BE2C (cell line): ENCODE measurements at regions not wholly inside any gene's neighbourhood (a gene's known extent, or its start where the extent isn't known, plus 50 kb on each side); places are given as distances from the start of the nearest gene placed in this dataset.
A peak's percentile ranks its signal among the peaks of the same experiment; 100 is the strongest.

Experiments used
- DNase-seq: peaks from one replicate; pipeline ENCODE4 v3.0.0-alpha.2; 2020
- H3K27me3 ChIP-seq: fragments of 250-450 bp; sonication (Bioruptor Pico); 2 replicates; pipeline ENCODE4 v1.5.1; 2020; ENCODE audit warnings: mild to moderate bottlenecking
- H3K36me3 ChIP-seq: fragments of 250-450 bp; sonication (Bioruptor Pico); 2 replicates; pipeline ENCODE4 v1.5.1; 2020; ENCODE audit warnings: mild to moderate bottlenecking
- H3K4me1 ChIP-seq: fragments of 250-450 bp; sonication (Bioruptor Pico); 2 replicates; pipeline ENCODE4 v1.5.1; 2020
- H3K4me3 ChIP-seq: 2 replicates; pipeline ENCODE4 v1.5.1; 2011; ENCODE audit warnings: low read depth, low read length
- H3K9me3 ChIP-seq: fragments of 250-450 bp; sonication (Bioruptor Pico); 2 replicates; pipeline ENCODE4 v1.5.1; 2020
- TF ChIP-seq, protein P1 (sequence below): IDR thresholded peaks from 2 replicates; pipeline ENCODE4 v1.5.1; 2012; ENCODE audit warnings: mild to moderate bottlenecking, low read depth, low read length

DNA sequence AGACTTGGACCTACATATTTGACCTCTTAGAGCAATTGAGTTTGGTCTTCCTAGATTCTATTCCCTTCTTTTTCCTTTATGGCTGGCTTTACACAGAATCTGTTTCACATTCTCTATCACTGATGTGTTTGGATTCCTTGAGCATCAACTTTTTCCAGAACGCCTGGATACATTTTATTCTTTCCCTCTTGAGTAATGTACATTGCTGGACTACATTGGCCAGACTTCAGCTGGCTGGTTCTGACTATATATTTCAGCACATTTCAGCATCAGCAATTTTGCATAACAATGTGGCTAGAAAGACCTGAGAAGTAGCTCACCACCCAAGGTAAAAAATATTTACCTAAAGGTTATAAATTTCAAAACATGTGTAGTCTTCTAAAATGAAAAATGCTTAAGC, 2198.2 kb upstream of the RAG2 start:
- no peaks in the 10 kb centered on the region for H3K27me3 ChIP-seq
- TF ChIP-seq, protein P1, sequence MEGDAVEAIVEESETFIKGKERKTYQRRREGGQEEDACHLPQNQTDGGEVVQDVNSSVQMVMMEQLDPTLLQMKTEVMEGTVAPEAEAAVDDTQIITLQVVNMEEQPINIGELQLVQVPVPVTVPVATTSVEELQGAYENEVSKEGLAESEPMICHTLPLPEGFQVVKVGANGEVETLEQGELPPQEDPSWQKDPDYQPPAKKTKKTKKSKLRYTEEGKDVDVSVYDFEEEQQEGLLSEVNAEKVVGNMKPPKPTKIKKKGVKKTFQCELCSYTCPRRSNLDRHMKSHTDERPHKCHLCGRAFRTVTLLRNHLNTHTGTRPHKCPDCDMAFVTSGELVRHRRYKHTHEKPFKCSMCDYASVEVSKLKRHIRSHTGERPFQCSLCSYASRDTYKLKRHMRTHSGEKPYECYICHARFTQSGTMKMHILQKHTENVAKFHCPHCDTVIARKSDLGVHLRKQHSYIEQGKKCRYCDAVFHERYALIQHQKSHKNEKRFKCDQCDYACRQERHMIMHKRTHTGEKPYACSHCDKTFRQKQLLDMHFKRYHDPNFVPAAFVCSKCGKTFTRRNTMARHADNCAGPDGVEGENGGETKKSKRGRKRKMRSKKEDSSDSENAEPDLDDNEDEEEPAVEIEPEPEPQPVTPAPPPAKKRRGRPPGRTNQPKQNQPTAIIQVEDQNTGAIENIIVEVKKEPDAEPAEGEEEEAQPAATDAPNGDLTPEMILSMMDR: no peak
- DNase-seq: no peak
- H3K4me1 ChIP-seq: no peaks in the 10 kb centered on the region
- H3K36me3 ChIP-seq: no peaks in the 10 kb centered on the region
- H3K4me3 ChIP-seq: no peak overlapping the region
- no peaks in the 10 kb centered on the region for H3K9me3 ChIP-seq

DNA sequence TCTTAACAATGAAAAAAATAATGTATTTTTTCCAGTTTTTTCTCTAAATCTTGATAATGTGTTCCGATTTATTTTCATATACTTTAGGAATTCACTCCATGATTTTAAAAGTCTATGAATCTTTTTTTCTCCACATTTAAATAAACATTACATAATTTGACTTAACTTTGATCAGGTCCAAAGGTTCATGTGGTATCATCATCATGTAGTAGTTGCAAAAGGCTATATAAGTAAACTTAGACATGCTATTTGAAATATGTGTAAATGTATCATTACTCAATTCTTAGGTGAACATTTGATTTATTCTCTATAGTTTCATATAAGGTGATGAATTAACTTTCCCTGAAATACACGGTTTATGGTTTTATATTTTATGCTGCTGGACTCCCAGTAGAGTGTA, 2197.0 kb upstream of the RAG2 start:
- Histone ChIP-seq H3K36me3 (no peaks in the 10 kb centered on the region), H3K4me3 (no peak overlapping the region), H3K27me3 (no peaks in the 10 kb centered on the region), H3K4me1 (no peaks in the 10 kb centered on the region), H3K9me3 (no peaks in the 10 kb centered on the region)
- no peak for DNase-seq
- TF ChIP-seq, protein P1: no peak

GRCh38 chr11:38791346-38791961, 2193.4 kb upstream of the RAG2 start:
- DNase-seq: peak; percentile 51
- Histone ChIP-seq H3K9me3 (no peaks in the 10 kb centered on the region), H3K4me3 (no peak overlapping the region)

GRCh38 chr11:38788561-38788960, 2190.5 kb upstream of the RAG2 start:
- no peaks in the 10 kb centered on the region for H3K9me3 ChIP-seq
- TF ChIP-seq, protein P1: no peak
- H3K36me3 ChIP-seq: no peaks in the 10 kb centered on the region
- no peaks in the 10 kb centered on the region for H3K4me1 ChIP-seq
- no peaks in the 10 kb centered on the region for H3K27me3 ChIP-seq
- DNase-seq: no peak
- H3K4me3 ChIP-seq: no peak overlapping the region

More at GRCh38 chr11:38791346-38791961, 2193.4 kb upstream of the RAG2 start:
- TF ChIP-seq, protein P1: peak; percentile 64
- Histone ChIP-seq H3K4me1 (no peaks in the 10 kb centered on the region), H3K27me3 (no peaks in the 10 kb centered on the region), H3K36me3 (no peaks in the 10 kb centered on the region)

GRCh38 chr11:38784164-38784563, 2186.1 kb upstream of the RAG2 start:
- DNase-seq: no peak
- Histone ChIP-seq H3K4me3 (no peak overlapping the region), H3K36me3 (no peaks in the 10 kb centered on the region), H3K9me3 (no peaks in the 10 kb centered on the region), H3K4me1 (no peaks in the 10 kb centered on the region), H3K27me3 (no peaks in the 10 kb centered on the region)
- TF ChIP-seq, protein P1: no peak

DNA sequence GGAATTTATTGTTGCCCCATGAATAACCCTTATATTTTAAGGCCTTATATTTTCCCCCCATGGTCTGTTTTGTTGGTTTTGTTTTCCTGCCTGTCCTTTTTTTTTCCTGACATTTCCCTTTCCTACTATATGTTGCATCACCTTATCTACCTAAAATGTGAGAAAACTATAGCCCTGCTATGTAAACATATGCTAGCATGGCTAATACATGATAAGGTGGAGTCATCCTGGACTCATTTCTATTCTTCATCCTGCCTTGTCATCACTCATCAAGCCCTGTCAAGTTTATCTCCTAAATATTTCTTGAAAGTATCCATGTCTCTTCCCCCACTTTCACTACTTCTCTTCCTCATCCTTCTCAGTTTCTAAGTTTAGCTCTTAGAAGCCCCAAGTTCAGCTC, 2168.8 kb upstream of the RAG2 start:
- H3K4me3 ChIP-seq: no peak overlapping the region
- no peaks in the 10 kb centered on the region for H3K9me3 ChIP-seq
- no peaks in the 10 kb centered on the region for H3K4me1 ChIP-seq
- H3K36me3 ChIP-seq: no peaks in the 10 kb centered on the region
- no peak for DNase-seq
- no peaks in the 10 kb centered on the region for H3K27me3 ChIP-seq
- TF ChIP-seq, protein P1: no peak
